22Rv1 (cell line): ENCODE measurements at regions not wholly inside any gene's neighbourhood (a gene's known extent, or its start where the extent isn't known, plus 50 kb on each side); places are given as distances from the start of the nearest gene placed in this dataset.
"Not testable (repeated sequence)": the region's sequence is repeated elsewhere in the genome, so short reads cannot be mapped to it uniquely, and the experiment has no call there.

Experiments used
- H3K27ac ChIP-seq: fragments of 450-650 bp; 2 replicates; pipeline ENCODE4 v1.5.1; 2017
- CTCF ChIP-seq: fragments of 450-650 bp; IDR thresholded peaks from 2 replicates; pipeline ENCODE4 v1.5.1; 2017; ENCODE audit warnings: mild to moderate bottlenecking
- ZFX ChIP-seq: fragments of 450-650 bp; IDR thresholded peaks from 2 replicates; pipeline ENCODE4 v1.6.1; 2017; ENCODE audit warnings: antibody characterized with exemption, borderline replicate concordance

- H3K27ac ChIP-seq: no peak overlapping the region
- TF ChIP-seq ZFX (no peak), CTCF (no peak)
Measured at GRCh38 chrX:98191003-98191402, 1307.3 kb downstream of the RPA4 start.

- no peak overlapping the region for H3K27ac ChIP-seq
- TF ChIP-seq CTCF (no peak), ZFX (no peak)
Measured at GRCh38 chrX:98194036-98194435, 1310.3 kb downstream of the RPA4 start.

GRCh38 chrX:98203800-98204199 is 1320.1 kb downstream of the RPA4 start:
- TF ChIP-seq ZFX (no peak), CTCF (no peak)
- H3K27ac ChIP-seq: no peak overlapping the region

GRCh38 chrX:98207947-98208346 is 1324.2 kb downstream of the RPA4 start:
- TF ChIP-seq ZFX (no peak), CTCF (no peak)
- H3K27ac ChIP-seq: no peak overlapping the region

GRCh38 chrX:98231003-98231402 is 1347.3 kb downstream of the RPA4 start:
- no peak overlapping the region for H3K27ac ChIP-seq
- TF ChIP-seq ZFX: no peak

GRCh38 chrX:98240061-98240460 is 1356.4 kb downstream of the RPA4 start:
- not testable (repeated sequence) for H3K27ac ChIP-seq

- H3K27ac ChIP-seq: no peak overlapping the region
Measured at GRCh38 chrX:98263135-98263534, 1379.4 kb downstream of the RPA4 start.

GRCh38 chrX:98289726-98290125 is 1406.0 kb downstream of the RPA4 start:
- no peak for TF ChIP-seq CTCF
- TF ChIP-seq ZFX: no peak
- H3K27ac ChIP-seq: no peak overlapping the region

More at GRCh38 chrX:98263135-98263534, 1379.4 kb downstream of the RPA4 start:
- TF ChIP-seq ZFX (no peak), CTCF (no peak)
